Astrocyte of the cerebellum (primary cell): ENCODE measurements at regions not wholly inside any gene's neighbourhood (a gene's known extent, or its start where the extent isn't known, plus 50 kb on each side); places are given as distances from the start of the nearest gene placed in this dataset.

Experiments
- DNase-seq: peaks from one replicate; pipeline ENCODE4 v3.0.0-alpha.2; 2011; ENCODE audit warnings: low read depth
- H3K4me3 ChIP-seq: 2 replicates; pipeline ENCODE4 v1.5.1; 2011; ENCODE audit warnings: mild to moderate bottlenecking, low read depth, low read length, moderate library complexity
- CTCF ChIP-seq: IDR thresholded peaks from 2 replicates; pipeline ENCODE4 v1.5.1; 2012; ENCODE audit warnings: low read length, low read depth, moderate library complexity, mild to moderate bottlenecking; ENCODE audit errors: missing control alignments
- in situ Hi-C: cut with HindIII; loops from 2 replicates; pipeline ENCODE4 v1.10.0; 2017; ENCODE audit warnings: low sequenced_read_pairs

GRCh38 chr2:82811946-82812345 is 1647.1 kb downstream of the SUCLG1 start:
- TF ChIP-seq CTCF, result no peak

GRCh38 chr2:82803307-82803706 is 1655.8 kb downstream of the SUCLG1 start:
- in situ Hi-C loops, result no loop called here
- H3K4me3 ChIP-seq, result no peak overlapping the region
- DNase-seq, result no peak
- no peak for TF ChIP-seq CTCF

More at GRCh38 chr2:82811946-82812345, 1647.1 kb downstream of the SUCLG1 start:
- H3K4me3 ChIP-seq, result no peak overlapping the region
- DNase-seq, result no peak
- in situ Hi-C loops, result no loop called here

- in situ Hi-C loops, result no loop called here
- no peak for DNase-seq
- TF ChIP-seq CTCF, result no peak
- H3K4me3 ChIP-seq, result no peak overlapping the region
These were observed 1661.6 kb downstream of the SUCLG1 start for GRCh38 chr2:82797469-82797868.

- no peak overlapping the region for H3K4me3 ChIP-seq
- TF ChIP-seq CTCF, result no peak
- DNase-seq, result no peak
- in situ Hi-C loops, result no loop called here
These were observed 1662.9 kb downstream of the SUCLG1 start for GRCh38 chr2:82796132-82796531.

- H3K4me3 ChIP-seq, result no peak overlapping the region
- TF ChIP-seq CTCF, result no peak
- DNase-seq, result peak; percentile 42
- in situ Hi-C loops, result no loop called here
These were observed 1663.6 kb downstream of the SUCLG1 start for GRCh38 chr2:82795446-82795845.

- in situ Hi-C loops, result no loop called here
- H3K4me3 ChIP-seq, result no peak overlapping the region
- no peak for TF ChIP-seq CTCF
These were observed 1665.2 kb downstream of the SUCLG1 start for GRCh38 chr2:82793711-82794435.

More at GRCh38 chr2:82793711-82794435, 1665.2 kb downstream of the SUCLG1 start:
- DNase-seq, result no peak
